GM12878 (cell line): ENCODE measurements at regions not wholly inside any gene's neighbourhood (a gene's known extent, or its start where the extent isn't known, plus 50 kb on each side); places are given as distances from the start of the nearest gene placed in this dataset.

Experiments used
- ATAC-seq: fragments of 200-7000 bp; cut with Tn5 transposase; 3 replicates; pipeline ENCODE4 v1.9.1; 2020; ENCODE audit warnings: mild to moderate bottlenecking, moderate library complexity
- BruUV-seq: library from RNA; stranded (reverse); fragments of 400-500 nt; replicated peaks from 2 replicates; lab custom pipeline; 2021; lab: Mats Ljungman, UMichigan
- CTCF ChIA-PET: fragments of 300-600 bp; sonication (Branson Sonifier 250); formaldehyde crosslinking; extraction: SDS; loops from one replicate; lab custom pipeline; 2021; ENCODE audit warnings: inconsistent platforms; lab: Yijun Ruan, JAX
- POLR2A ChIA-PET: fragments of 350-600 bp; formaldehyde crosslinking; extraction: SDS; loops from one replicate; lab custom pipeline; 2021; ENCODE audit warnings: inconsistent platforms; lab: Charles Lee
- RAD21 ChIA-PET: fragments of 300-600 bp; sonication (Branson Sonifier 250); formaldehyde crosslinking; loops from one replicate; lab custom pipeline; 2023; ENCODE audit warnings: antibody characterized with exemption; ENCODE audit not compliant: unreplicated experiment; lab: Charles Lee
- SMC1A ChIA-PET: fragments of 300-600 bp; sonication (Branson Sonifier 250); formaldehyde crosslinking; loops from one replicate; lab custom pipeline; 2023; ENCODE audit not compliant: unreplicated experiment, uncharacterized antibody; lab: Charles Lee
- DNase-seq: peaks from one replicate; pipeline ENCODE4 v3.0.0-alpha.2; 2011; ENCODE audit warnings: low read depth, low spot score
- FAIRE-seq: peaks from 3 replicates; lab custom pipeline; 2011; peaks lifted over from hg19 to GRCh38; lab: Jason Lieb, UNC
- H2AFZ ChIP-seq: 2 replicates; pipeline ENCODE4 v1.6.0; 2011; ENCODE audit warnings: low read depth, low read length, control low read depth; ENCODE audit not compliant: control insufficient read depth
- H3K27ac ChIP-seq: 2 replicates; pipeline ENCODE4 v1.5.1; 2011; ENCODE audit warnings: control low read depth; ENCODE audit not compliant: control insufficient read depth, insufficient read depth
- H3K27me3 ChIP-seq, 2 experiments: replicated peaks in 1 of 2; 2 replicates each; pipeline versions ENCODE4 v1.6.0 to v1.6.1; 2011; ENCODE audit warnings: low read length in 1 of 2; ENCODE audit not compliant: control insufficient read depth in 2 of 2, insufficient read depth in 2 of 2
- H3K36me3 ChIP-seq, 2 experiments: 2 replicates each; pipeline ENCODE4 v1.5.1; 2011; ENCODE audit warnings: low read length in 1 of 2; ENCODE audit not compliant: control insufficient read depth in 2 of 2, insufficient read depth in 2 of 2
- H3K4me1 ChIP-seq: 2 replicates; pipeline ENCODE4 v1.6.1; 2011; ENCODE audit warnings: mild to moderate bottlenecking, low read length, moderate library complexity, mixed read lengths; ENCODE audit not compliant: control insufficient read depth, insufficient read depth
- H3K4me2 ChIP-seq: 2 replicates; pipeline ENCODE4 v1.6.0; 2011; ENCODE audit warnings: control low read depth; ENCODE audit not compliant: control insufficient read depth, insufficient read depth
- H3K4me3 ChIP-seq: fragments of 200-600 bp; sonication (generic); 2 replicates; pipeline ENCODE4 v1.5.1; 2016
- H3K79me2 ChIP-seq: 2 replicates; pipeline ENCODE4 v1.6.0; 2011; ENCODE audit warnings: low read length; ENCODE audit not compliant: control insufficient read depth, insufficient read depth
- H3K9ac ChIP-seq: 2 replicates; pipeline ENCODE4 v1.8.0; 2011; ENCODE audit warnings: low read length, control low read depth, mixed read lengths; ENCODE audit not compliant: control insufficient read depth, insufficient read depth
- H3K9me3 ChIP-seq: replicated peaks from 3 replicates; pipeline ENCODE4 v1.5.1; 2011; ENCODE audit warnings: mild to moderate bottlenecking, low read length; ENCODE audit not compliant: control insufficient read depth, insufficient read depth
- H4K20me1 ChIP-seq: 2 replicates; pipeline ENCODE4 v1.6.0; 2011; ENCODE audit not compliant: control insufficient read depth, insufficient read depth
- FOS ChIP-seq: IDR thresholded peaks from 3 replicates; pipeline ENCODE4 v1.6.1; 2011; ENCODE audit warnings: borderline replicate concordance; ENCODE audit not compliant: insufficient read length; ENCODE audit errors: extremely low read depth
- IRF3 ChIP-seq: fragments of 450-650 bp; IDR thresholded peaks from 2 replicates; pipeline ENCODE4 v1.6.1; 2014; ENCODE audit warnings: mild to moderate bottlenecking
- PML ChIP-seq: IDR thresholded peaks from 2 replicates; pipeline ENCODE4 v1.6.1; 2012; ENCODE audit warnings: low read length, inconsistent platforms
- PRDM15 ChIP-seq: fragments of 450-650 bp; formaldehyde crosslinking; IDR thresholded peaks from 2 replicates; pipeline ENCODE4 v1.4.0; 2020; ENCODE audit warnings: mild to moderate bottlenecking, moderate library complexity
- RAD21 ChIP-seq: IDR thresholded peaks from 2 replicates; pipeline ENCODE4 v1.6.1; 2011; ENCODE audit warnings: mild to moderate bottlenecking, low read depth, low read length, moderate library complexity; ENCODE audit not compliant: insufficient read depth
- REST ChIP-seq: IDR thresholded peaks from 2 replicates; pipeline ENCODE4 v1.6.1; 2012; ENCODE audit warnings: mild to moderate bottlenecking, low read depth, low read length
- ZBTB11 ChIP-seq: fragments of 450-650 bp; formaldehyde crosslinking; IDR thresholded peaks from 2 replicates; pipeline ENCODE4 v1.5.0; 2022; ENCODE audit warnings: mild to moderate bottlenecking, missing genetic modification characterization
- WGBS: methylation state at CpG from one replicate; pipeline ENCODE4 v1.1.6; 2016; ENCODE audit warnings: low lambda C conversion rate; ENCODE audit not compliant: insufficient replicate concordance, insufficient coverage; ENCODE audit errors: missing lambda C conversion rate; 5-methylcytosine and 5-hydroxymethylcytosine counted together
- in situ Hi-C: fragments of 300-500 bp; cut with MboI; formaldehyde crosslinking; loops from 9 replicates; pipeline ENCODE4 v1.14.3; 2018; ENCODE audit warnings: mixed read lengths
- intact Hi-C: fragments of 100-400 bp; cut with micrococcal nuclease; formaldehyde crosslinking; loops from one replicate; pipeline ENCODE4 v1.14.2; 2022; ENCODE audit not compliant: unreplicated experiment

GRCh38 chr3:182730675-182731042 lies 62.6 kb upstream of the ATP11B start:
- no peaks in the 10 kb centered on the region for H3K36me3 ChIP-seq
- FAIRE-seq, result peak; percentile 27
- TF ChIP-seq FOS (no peak), IRF3 (no peak), ZBTB11 (CRISPR knock-in tag) (no peak), RAD21 (no peak), PML (no peak), REST (no peak), PRDM15 (CRISPR knock-in tag) (no peak)
- TF ChIP-seq, all 136 proteins: peak for 0
- ChIA-PET CTCF (interaction anchor here (0.7 to 7.5 kb wide), 6 partner anchors 9 to 107 kb away, joined by 3 to 109 read pairs (median 8); partner anchors contain the start of gene ATP11B), POLR2A (interaction anchor here (0.6 to 2.9 kb wide), 7 partner anchors 11 to 967 kb away, joined by 3 to 27 read pairs (median 4); partner anchors contain the start of gene ATP11B), RAD21 (interaction anchor here (0.9 to 5.5 kb wide), 9 partner anchors 15 to 455 kb away, joined by 3 to 104 read pairs (median 3); partner anchors contain the start of gene ATP11B), SMC1A (interaction anchor here (0.6 to 7.1 kb wide), 16 partner anchors 8 to 109 kb away, joined by 3 to 109 read pairs (median 4); partner anchors contain the start of gene ATP11B)
- H3K4me1 ChIP-seq, result peaks cover 8% of the 10 kb centered on the region
- intact Hi-C loops (loop anchor here (1.0 to 2.0 kb wide), 2 partner anchors 14 to 64 kb away; no protein-coding TSS in a partner anchor), in situ Hi-C loops (no loop called here)
- peaks cover 3% of the 10 kb centered on the region; the same call in 2 of the 3 replicates for H3K9me3 ChIP-seq
- H3K4me2 ChIP-seq, result peak overlapping the region; percentile 95
- 0% methylated on average over 1 of the region's 1 CpG for WGBS
- no peaks in the 10 kb centered on the region for H3K27me3 ChIP-seq
- H3K79me2 ChIP-seq, result no peaks in the 10 kb centered on the region
- peak overlapping the region; percentile 84 for H2AFZ ChIP-seq
- peak overlapping the region; percentile 90 for H3K27ac ChIP-seq
- H3K9ac ChIP-seq, result peak overlapping the region; percentile 74
- no peak for DNase-seq
- BruUV-seq, result no TSS peak
- H4K20me1 ChIP-seq, result no peaks in the 10 kb centered on the region
- ATAC-seq, result peak; percentile 15; the same call in 2 of the 3 replicates
- H3K4me3 ChIP-seq, result peak overlapping the region; percentile 65
